Activated naive CD4-positive, alpha-beta T cell treated with anti-CD3 and anti-CD28 coated beads, Interleukin-2, amount 50 U/mL, for 72 hours (primary cell): ENCODE measurements at regions not wholly inside any gene's neighbourhood (a gene's known extent, or its start where the extent isn't known, plus 50 kb on each side); places are given as distances from the start of the nearest gene placed in this dataset.

ENCODE experiments used
- ATAC-seq, 2 donors: fragments of 150-1000 bp; cut with Tn5 transposase; 2 replicates each; pipeline ENCODE4 v1.10.0; 2021; ENCODE audit warnings: mild to moderate bottlenecking in 2 of 2, moderate library complexity in 2 of 2
- DNase-seq, 2 donors: peaks; one replicate each; pipeline ENCODE4 v3.0.0; 2021 to 2022; ENCODE audit warnings: low spot score in 2 of 2
- H3K27ac Mint-ChIP-seq, 2 donors: one replicate each; pipeline ENCODE4 v1.8.0; 2022; ENCODE audit warnings: mild to moderate bottlenecking in 2 of 2, mixed read lengths in 2 of 2
- H3K36me3 Mint-ChIP-seq, 2 donors: one replicate each; pipeline ENCODE4 v1.8.0; 2022; ENCODE audit warnings: mixed read lengths in 2 of 2
- H3K9me3 Mint-ChIP-seq, 2 donors: one replicate each; pipeline ENCODE4 v1.8.0; 2022; ENCODE audit warnings: mixed read lengths in 2 of 2

GRCh38 chr6:3650076-3650958 is 101.2 kb downstream of the PXDC1 start:
- DNase-seq (peak in 1 of 2 donors; percentile 33), ATAC-seq (no peak)
- H3K36me3 Mint-ChIP-seq = no peaks in the 10 kb centered on the region
- H3K27ac Mint-ChIP-seq = no peak overlapping the region
- H3K9me3 Mint-ChIP-seq = no peaks in the 10 kb centered on the region

DNA sequence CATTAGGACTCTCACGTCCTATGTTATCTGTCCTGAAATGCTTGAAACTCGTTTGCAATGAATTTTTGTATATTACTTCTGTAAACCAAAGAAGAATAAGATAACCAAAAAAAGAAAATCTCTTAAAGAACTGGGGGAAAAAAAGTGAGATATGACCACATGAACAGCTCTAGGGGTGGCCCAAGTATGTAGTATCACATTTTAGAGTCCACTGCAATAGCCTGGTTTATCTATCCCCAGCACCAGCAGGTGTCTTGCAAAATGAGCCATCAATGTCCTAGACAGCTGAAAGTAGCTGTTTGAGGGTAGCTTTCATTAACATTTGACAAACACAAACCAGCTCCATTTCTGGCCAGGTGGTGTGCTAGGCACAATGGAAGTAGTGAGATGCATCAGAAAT is 102.8 kb downstream of the PXDC1 start:
- no peaks in the 10 kb centered on the region for H3K36me3 Mint-ChIP-seq
- ATAC-seq = no peak
- no peak overlapping the region for H3K27ac Mint-ChIP-seq
- H3K9me3 Mint-ChIP-seq = no peaks in the 10 kb centered on the region
- DNase-seq = no peak

DNA sequence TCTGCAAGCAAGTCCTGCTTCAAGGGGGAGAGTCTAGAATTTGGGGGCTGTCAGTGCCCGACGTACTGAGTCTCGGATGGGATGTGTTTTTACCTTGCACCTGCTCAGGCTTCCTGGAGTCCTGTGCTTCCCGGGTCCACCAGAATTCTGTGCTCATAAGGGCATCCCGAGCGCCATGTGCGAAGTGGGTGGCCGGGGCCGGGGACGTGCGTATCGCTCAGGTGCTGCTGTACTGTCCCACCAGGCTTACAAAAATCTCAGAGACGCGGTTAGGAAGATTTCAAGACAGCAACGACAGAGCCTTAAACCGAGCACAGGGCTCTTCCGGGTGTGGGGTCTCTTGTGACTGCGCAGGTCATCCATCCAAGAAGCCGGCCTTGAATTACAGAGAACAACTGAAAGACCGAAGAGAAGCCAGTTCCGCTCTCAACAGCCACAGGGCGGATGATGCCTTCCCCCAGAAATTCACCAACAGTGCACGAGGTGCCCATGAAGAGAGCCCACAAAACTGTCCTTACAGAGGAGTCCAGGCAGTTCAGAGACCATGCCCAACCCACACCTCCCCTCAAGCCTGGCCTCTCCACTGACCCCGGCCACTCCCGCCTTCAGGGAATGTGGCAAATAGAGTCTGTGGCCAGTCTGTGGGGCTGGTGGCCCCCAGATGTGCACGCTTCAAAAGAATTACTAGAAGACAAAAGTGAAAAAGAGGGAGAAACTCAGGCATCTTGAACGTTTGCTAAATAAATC is 104.7 kb downstream of the PXDC1 start:
- H3K27ac Mint-ChIP-seq = no peak overlapping the region
- no peaks in the 10 kb centered on the region for H3K36me3 Mint-ChIP-seq
- H3K9me3 Mint-ChIP-seq = no peaks in the 10 kb centered on the region
- DNase-seq = no peak
- ATAC-seq = no peak

GRCh38 chr6:3644739-3645012 is 106.8 kb downstream of the PXDC1 start:
- no peak for DNase-seq
- Mint-ChIP-seq H3K36me3 (no peaks in the 10 kb centered on the region), H3K27ac (no peak overlapping the region), H3K9me3 (no peaks in the 10 kb centered on the region)
- no peak for ATAC-seq

DNA sequence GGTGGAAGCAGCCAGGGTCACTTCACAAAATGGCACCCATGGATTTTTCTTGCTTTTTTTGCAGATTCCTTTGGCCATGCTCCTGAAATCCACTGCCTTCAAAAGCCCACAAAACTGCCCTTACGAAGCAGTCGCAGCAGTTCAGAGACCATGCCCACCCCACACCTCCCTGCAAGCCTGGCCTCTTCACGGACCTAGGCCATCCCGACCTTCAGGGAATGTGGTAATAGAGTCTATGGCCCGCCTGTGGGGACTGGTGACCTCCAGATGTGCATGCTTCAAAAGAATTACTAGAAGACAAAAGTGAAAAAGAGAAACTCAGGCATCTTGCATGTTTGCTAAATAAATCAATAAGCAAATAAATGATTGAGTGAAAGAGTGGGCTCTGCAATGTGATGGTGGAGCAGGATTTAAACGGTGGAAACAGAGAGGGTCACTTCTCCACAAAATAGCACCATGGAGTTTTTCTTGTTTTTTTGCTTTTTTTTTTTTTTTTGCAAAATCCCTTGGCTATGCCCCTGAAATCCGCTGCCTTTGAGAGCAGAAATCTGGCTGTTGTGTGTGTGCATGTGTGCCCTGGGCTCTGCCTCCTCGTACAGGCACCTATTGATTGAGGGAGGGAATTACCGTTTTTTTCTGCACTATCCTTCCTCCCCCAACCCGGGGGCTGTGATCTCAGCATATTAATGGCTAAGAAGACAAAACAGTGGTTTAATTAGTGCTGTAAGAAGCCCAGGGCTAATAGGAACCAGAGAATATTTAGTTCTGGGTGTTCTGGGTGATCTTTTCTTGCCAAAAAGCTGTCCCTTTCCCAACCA is 107.4 kb downstream of the PXDC1 start:
- no peak for ATAC-seq
- H3K9me3 Mint-ChIP-seq = no peaks in the 10 kb centered on the region
- no peak overlapping the region for H3K27ac Mint-ChIP-seq
- H3K36me3 Mint-ChIP-seq = no peaks in the 10 kb centered on the region
- no peak for DNase-seq

- Mint-ChIP-seq H3K9me3 (no peaks in the 10 kb centered on the region), H3K27ac (no peak overlapping the region), H3K36me3 (no peaks in the 10 kb centered on the region)
- DNase-seq (no peak), ATAC-seq (no peak)
Measured at GRCh38 chr6:3640868-3641267, 110.6 kb downstream of the PXDC1 start.

GRCh38 chr6:3638662-3639061 is 112.9 kb downstream of the PXDC1 start:
- Mint-ChIP-seq H3K27ac (no peak overlapping the region), H3K9me3 (no peaks in the 10 kb centered on the region), H3K36me3 (no peaks in the 10 kb centered on the region)
- ATAC-seq = no peak
- DNase-seq = no peak

- H3K27ac Mint-ChIP-seq = no peak overlapping the region
- no peaks in the 10 kb centered on the region for H3K9me3 Mint-ChIP-seq
- ATAC-seq (no peak), DNase-seq (no peak)
- no peaks in the 10 kb centered on the region for H3K36me3 Mint-ChIP-seq
Measured at GRCh38 chr6:3636060-3636459, 115.5 kb downstream of the PXDC1 start.

- ATAC-seq = no peak
Measured at GRCh38 chr6:3635482-3635881, 116.0 kb downstream of the PXDC1 start.

GRCh38 chr6:3634280-3634816 is 117.2 kb downstream of the PXDC1 start:
- DNase-seq (no peak), ATAC-seq (no peak)
- no peaks in the 10 kb centered on the region for H3K9me3 Mint-ChIP-seq
- no peak overlapping the region for H3K27ac Mint-ChIP-seq
- no peaks in the 10 kb centered on the region for H3K36me3 Mint-ChIP-seq

More at GRCh38 chr6:3635482-3635881, 116.0 kb downstream of the PXDC1 start:
- no peaks in the 10 kb centered on the region for H3K9me3 Mint-ChIP-seq
- no peaks in the 10 kb centered on the region for H3K36me3 Mint-ChIP-seq
- H3K27ac Mint-ChIP-seq = no peak overlapping the region
- DNase-seq = no peak

DNA sequence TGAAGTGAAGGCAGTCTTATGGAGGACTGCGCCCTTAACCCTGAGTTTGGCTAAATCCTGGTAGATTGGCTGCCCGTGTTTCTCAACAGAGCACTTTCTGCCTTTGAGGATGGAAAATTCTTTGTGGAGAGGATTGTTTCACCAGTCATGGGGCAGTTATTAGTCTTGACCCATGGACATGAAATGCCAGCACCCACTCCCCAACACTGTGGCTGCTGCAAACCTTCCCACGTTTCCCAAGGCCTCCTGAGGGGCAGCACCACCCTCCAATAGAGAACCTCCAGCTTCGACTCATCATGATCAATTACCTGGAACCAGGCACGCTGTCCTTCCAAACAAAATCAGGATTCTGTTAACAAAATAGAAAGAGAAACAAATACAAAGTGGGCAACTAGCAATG is 117.8 kb downstream of the PXDC1 start:
- DNase-seq (no peak), ATAC-seq (no peak)
- H3K36me3 Mint-ChIP-seq = no peaks in the 10 kb centered on the region
- no peaks in the 10 kb centered on the region for H3K9me3 Mint-ChIP-seq
- H3K27ac Mint-ChIP-seq = no peak overlapping the region

DNA sequence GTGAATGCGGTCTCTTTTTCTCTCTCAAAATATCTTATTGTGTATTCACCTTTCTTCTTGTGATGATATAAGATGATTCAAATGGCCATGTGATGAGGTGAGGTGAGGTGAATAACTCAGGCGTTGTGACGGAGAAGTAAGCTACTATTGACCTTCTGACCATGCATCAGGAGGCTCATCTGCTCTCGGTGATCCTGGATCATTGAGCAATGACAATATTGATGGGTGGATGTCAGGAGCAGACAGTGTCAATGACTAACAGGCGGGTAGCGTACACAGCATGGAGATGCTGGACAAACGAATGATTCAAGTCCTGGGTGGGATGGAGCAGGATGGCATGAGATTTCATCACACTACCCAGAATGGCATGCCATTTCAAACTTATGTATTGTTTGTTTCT is 119.6 kb downstream of the PXDC1 start:
- DNase-seq = no peak
- no peaks in the 10 kb centered on the region for H3K36me3 Mint-ChIP-seq
- ATAC-seq = no peak
- no peak overlapping the region for H3K27ac Mint-ChIP-seq
- H3K9me3 Mint-ChIP-seq = no peaks in the 10 kb centered on the region

- no peaks in the 10 kb centered on the region for H3K9me3 Mint-ChIP-seq
- no peak for ATAC-seq
- no peak overlapping the region for H3K27ac Mint-ChIP-seq
- H3K36me3 Mint-ChIP-seq = no peaks in the 10 kb centered on the region
- DNase-seq = no peak
Measured at GRCh38 chr6:3631186-3631585, 120.3 kb downstream of the PXDC1 start.

DNA sequence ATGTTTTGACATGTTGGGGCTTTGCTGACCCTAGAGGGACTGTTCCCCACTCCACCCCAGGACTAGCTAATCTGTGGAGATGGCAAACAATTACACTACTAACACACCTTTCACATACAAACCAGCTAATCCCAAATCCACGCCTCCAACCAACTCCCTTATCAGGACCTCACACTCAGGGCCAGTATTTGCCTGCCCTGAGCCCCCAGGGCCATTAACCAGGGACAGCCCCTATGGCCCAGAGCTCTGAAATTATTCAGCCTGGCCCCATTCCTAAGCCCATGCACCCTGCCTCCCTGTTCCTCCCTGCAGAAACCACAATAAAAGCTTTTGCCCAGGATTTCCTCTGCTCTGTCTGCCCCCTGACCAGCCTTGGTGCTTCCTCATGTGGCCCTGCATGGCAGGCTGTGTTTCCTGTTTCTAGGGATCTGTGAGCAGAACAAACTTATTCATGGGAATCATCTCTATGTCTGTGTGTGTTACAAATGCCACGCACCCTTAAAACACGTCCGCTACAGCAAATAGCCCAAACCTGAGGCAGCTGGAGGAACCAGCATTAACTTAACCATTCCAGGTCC is 121.2 kb downstream of the PXDC1 start:
- no peak overlapping the region for H3K27ac Mint-ChIP-seq
- ATAC-seq (no peak), DNase-seq (peak in 1 of 2 donors; percentile 21)
- H3K9me3 Mint-ChIP-seq = no peaks in the 10 kb centered on the region
- no peaks in the 10 kb centered on the region for H3K36me3 Mint-ChIP-seq

DNA sequence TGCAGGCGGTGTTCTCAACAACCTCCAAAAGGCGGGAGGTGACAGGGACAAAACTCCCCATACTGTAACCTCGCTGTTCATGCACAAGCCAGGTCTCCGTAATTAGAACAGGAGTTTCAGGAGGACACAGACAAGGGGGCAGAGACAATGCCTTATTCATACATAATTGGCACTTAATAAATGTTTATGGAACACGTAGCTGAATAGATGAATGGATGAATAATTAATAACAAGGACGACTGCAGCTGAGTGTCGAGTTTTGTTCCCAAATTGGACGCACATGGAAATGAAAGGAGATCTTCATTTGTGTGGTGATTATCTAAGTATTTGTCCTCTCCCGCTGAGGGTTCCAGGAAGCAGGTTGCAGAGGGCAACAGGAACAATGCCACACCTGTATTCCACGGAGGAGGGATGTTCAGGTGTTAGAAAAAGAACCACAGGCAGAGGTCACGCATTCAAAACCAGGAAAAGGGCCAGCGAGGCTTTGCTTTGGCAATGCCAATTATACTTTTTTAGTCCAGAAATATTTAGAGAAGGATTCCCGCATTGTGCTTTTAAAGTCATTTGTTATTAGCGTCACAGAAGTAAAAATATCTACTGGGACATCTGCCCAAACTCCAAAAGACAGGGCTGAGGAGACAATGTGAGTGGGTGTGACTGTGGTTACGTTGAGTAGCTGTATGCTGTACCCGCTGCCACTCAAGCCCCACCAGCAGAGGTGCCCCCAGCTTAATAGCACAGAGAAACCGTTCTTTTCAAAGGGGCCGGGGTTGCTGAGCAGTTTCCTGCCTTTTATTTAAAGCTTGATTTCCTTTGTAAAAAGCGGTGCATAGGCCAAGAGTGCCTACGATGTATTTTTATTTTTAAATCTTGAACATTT is 123.3 kb downstream of the PXDC1 start:
- Mint-ChIP-seq H3K36me3 (no peaks in the 10 kb centered on the region), H3K27ac (no peak overlapping the region), H3K9me3 (no peaks in the 10 kb centered on the region)
- DNase-seq (peak in 1 of 2 donors; percentile 21), ATAC-seq (no peak)

DNA sequence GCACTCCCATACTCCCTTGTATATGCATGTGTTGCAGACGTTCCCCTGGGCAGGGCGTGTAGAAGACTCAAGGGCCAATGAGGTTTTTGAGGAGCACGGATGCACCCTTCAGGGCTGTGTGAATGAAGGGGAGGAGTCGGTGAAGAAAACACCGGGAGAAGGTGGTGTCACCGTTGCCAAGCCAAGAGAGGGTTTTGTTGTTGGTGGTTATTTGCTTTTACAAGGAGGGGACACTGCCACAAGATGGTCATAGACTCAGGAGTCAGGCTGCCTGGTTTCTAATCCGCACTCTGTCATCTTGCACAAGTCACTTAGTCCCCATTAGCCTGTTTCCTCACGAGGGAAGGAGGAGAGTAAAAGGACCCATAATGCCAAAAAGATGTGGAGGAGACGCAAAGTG is 124.0 kb downstream of the PXDC1 start:
- no peaks in the 10 kb centered on the region for H3K36me3 Mint-ChIP-seq
- no peak overlapping the region for H3K27ac Mint-ChIP-seq
- DNase-seq = peak in 1 of 2 donors; percentile 41
- H3K9me3 Mint-ChIP-seq = no peaks in the 10 kb centered on the region
- ATAC-seq = no peak
